Breast epithelium (tissue), 3 donors: ENCODE measurements at regions not wholly inside any gene's neighbourhood (a gene's known extent, or its start where the extent isn't known, plus 50 kb on each side); places are given as distances from the start of the nearest gene placed in this dataset.

Experiments
- CTCF ChIP-seq, 3 donors: fragments of 450-650 bp; IDR thresholded peaks; one replicate each; pipeline ENCODE4 v1.5.1; 2016 to 2017; ENCODE audit warnings: antibody characterized with exemption in 3 of 3, mild to moderate bottlenecking in 3 of 3, moderate library complexity in 3 of 3
- POLR2A ChIP-seq: fragments of 450-650 bp; IDR thresholded peaks from one replicate; pipeline ENCODE4 v1.6.1; 2016; ENCODE audit warnings: antibody characterized with exemption, mild to moderate bottlenecking, moderate library complexity
- POLR2AphosphoS5 ChIP-seq, 3 donors: sonication (generic); formaldehyde crosslinking; IDR thresholded peaks; one replicate each; pipeline ENCODE4 v1.6.1; 2017; ENCODE audit warnings: antibody characterized with exemption in 3 of 3

- TF ChIP-seq CTCF (IDR thresholded peaks at IDR 0.05) (no peak), POLR2A (no peak), POLR2AphosphoS5 (IDR thresholded peaks at IDR 0.05) (no peak)
Observed at GRCh38 chr2:172215936-172216335, 113.2 kb upstream of the DLX2 start.
